Urinary bladder (tissue), 3 donors: ENCODE measurements at regions not wholly inside any gene's neighbourhood (a gene's known extent, or its start where the extent isn't known, plus 50 kb on each side); places are given as distances from the start of the nearest gene placed in this dataset.

Experiments used
- DNase-seq: peaks from one replicate; pipeline ENCODE4 v3.0.0-alpha.2; 2015; ENCODE audit errors: extremely low spot score
- H3K27ac ChIP-seq: one replicate; pipeline ENCODE4 v1.5.1; 2013; ENCODE audit warnings: low read depth, mild to moderate bottlenecking, moderate library complexity
- H3K36me3 ChIP-seq: one replicate; pipeline ENCODE4 v1.6.1; 2013; ENCODE audit warnings: mild to moderate bottlenecking, moderate library complexity; ENCODE audit not compliant: insufficient read depth
- H3K4me1 ChIP-seq: one replicate; pipeline ENCODE4 v1.6.1; 2013; ENCODE audit warnings: mild to moderate bottlenecking, moderate library complexity; ENCODE audit not compliant: insufficient read depth
- H3K4me3 ChIP-seq: one replicate; pipeline ENCODE4 v1.5.1; 2013; ENCODE audit warnings: low read depth, low read length
- WGBS: extraction: QIAGEN DNeasy Blood & Tissue Kit; methylation state at CpG from one replicate; pipeline ENCODE4 v1.1.7; 2013; 5-methylcytosine and 5-hydroxymethylcytosine counted together
- donor health status: healthy with polysubstance abuse.
- donor health status: healthy.

DNA sequence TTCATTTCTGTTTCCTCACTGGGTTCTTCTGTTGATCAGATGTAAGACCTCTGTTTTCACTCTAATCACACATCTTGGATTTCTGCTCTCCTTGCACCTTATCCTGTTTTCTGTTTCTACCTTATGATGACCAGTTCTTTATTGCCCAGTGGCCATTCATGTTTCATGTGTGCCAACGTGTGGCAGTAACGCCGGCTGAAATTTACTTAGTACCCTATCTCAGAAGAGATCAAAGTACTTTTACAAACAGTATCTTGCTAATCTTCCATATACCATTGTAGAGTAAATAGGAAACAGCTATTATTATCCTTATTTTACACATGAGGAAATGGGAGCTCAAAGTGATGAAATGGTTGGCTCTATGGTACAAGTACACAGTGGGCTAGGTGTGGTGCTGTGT is 74.0 kb downstream of the GATA3 start:
- no peak overlapping the region for H3K4me3 ChIP-seq
- H3K4me1 ChIP-seq = no peaks in the 10 kb centered on the region
- WGBS = 56% methylated on average over 3 of the region's 3 CpGs
- no peaks in the 10 kb centered on the region for H3K36me3 ChIP-seq
- H3K27ac ChIP-seq = no peak overlapping the region
- no peak for DNase-seq

DNA sequence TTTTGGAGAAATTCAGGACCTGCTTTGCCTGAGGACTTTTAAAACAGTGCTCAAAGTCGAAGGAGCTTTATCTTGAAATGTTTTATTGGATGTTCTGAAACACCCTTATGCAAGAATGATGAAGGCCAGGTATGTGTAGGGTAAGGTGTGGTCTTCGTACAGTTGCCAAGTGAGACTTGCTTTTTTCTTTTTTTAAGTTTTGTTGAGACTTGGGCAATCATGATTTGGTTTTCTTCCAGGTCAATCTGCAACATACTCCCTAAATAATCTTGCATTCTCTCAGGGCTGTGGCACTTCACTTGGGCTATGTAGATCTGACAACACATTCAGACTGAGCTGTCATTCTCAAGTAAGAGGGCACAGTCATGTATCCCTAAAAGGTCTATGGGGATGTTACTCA is 75.0 kb downstream of the GATA3 start:
- H3K27ac ChIP-seq = no peak overlapping the region
- H3K36me3 ChIP-seq = no peaks in the 10 kb centered on the region
- WGBS = 66% methylated on average over 2 of the region's 2 CpGs
- H3K4me1 ChIP-seq = no peaks in the 10 kb centered on the region
- no peak for DNase-seq
- H3K4me3 ChIP-seq = no peak overlapping the region

DNA sequence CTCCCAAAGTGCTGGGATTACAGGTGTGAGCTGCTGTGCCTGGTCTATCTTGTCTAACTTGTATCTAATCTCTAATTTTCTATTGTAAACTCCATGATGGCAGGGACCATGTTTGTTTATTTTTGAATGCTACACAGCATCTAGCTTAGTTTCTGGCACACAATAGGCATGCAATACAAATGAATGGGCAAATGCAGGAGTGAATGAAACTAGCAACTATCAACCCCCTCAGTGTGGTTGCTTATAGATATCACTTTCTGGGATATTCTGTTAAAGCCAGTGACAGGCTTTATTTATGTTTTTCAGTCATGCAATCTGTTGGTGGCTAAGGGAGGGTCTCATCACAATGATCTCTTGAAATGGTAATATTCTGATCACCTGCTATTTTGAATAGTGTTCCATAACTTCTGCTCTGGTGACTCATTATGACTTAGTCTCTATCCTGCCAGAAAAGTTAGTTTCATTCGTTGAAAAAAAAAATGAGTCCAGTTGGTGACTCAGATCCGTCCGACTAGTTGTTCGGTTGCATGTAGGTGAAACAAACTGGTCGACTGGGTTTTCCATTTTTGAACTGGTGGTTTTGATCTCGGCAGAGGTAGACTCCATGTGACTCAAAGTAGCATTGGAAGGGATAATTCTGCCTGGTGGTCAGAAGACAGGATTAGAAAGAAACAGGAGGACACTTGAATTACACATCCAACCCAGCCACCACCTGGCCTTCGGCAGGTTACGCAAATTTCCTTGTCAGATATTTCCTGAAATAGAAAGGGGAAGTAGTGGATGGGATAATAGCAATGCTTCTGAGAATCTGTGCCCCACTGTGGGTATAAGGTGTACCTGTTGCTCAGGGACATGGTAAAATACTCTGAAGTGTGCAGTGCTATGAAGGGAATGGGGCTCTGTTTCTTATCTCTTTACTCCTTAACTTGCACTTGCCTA is 76.8 kb downstream of the GATA3 start:
- no peaks in the 10 kb centered on the region for H3K36me3 ChIP-seq
- 83% methylated on average over 8 of the region's 8 CpGs for WGBS
- no peak overlapping the region for H3K27ac ChIP-seq
- DNase-seq = no peak
- H3K4me3 ChIP-seq = no peak overlapping the region
- no peaks in the 10 kb centered on the region for H3K4me1 ChIP-seq

DNA sequence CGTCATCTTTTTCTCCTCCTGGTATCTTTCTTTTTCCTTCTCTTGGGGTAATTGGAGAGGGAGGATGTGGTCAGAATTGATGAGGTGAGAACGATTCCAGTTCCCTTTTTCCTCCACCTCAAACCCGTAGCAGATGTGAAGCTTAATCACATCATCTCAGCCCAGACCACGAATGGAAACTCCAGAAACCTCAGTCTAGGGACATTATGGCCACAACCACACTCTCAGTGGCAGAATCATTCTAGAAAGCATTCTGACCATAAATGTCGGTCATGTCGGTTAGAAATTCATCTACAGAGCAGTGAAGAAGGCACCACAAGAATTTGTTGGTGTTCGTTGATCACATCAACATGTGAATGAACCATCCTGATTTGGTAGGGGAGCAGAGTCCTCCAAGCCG is 78.7 kb downstream of the GATA3 start:
- no peak for DNase-seq
- no peak overlapping the region for H3K4me3 ChIP-seq
- H3K4me1 ChIP-seq = no peaks in the 10 kb centered on the region
- no peak overlapping the region for H3K27ac ChIP-seq
- WGBS = 59% methylated on average over 8 of the region's 8 CpGs
- H3K36me3 ChIP-seq = no peaks in the 10 kb centered on the region

DNA sequence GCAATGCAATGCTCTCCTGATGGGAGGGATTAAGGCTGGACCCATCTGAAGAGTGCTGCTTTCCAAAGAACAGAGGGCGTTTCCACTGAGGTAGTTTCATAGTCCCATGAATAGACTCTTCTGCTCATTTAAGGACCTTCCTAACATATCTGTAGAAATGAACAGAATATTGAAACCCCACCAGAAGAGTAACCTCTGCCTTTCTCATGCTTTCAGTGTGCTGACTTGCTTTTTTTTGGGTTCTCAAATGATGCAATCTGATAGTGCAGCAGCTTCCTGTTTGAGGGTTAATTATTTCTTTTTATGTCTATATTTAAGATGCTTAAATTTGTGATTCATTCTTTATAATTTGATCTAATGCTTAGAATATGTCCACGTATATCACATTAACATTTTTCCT is 82.2 kb downstream of the GATA3 start:
- WGBS = 76% methylated on average over 2 of the region's 2 CpGs
- H3K4me3 ChIP-seq = no peak overlapping the region
- H3K27ac ChIP-seq = no peak overlapping the region
- no peaks in the 10 kb centered on the region for H3K36me3 ChIP-seq
- H3K4me1 ChIP-seq = no peaks in the 10 kb centered on the region
- DNase-seq = no peak

DNA sequence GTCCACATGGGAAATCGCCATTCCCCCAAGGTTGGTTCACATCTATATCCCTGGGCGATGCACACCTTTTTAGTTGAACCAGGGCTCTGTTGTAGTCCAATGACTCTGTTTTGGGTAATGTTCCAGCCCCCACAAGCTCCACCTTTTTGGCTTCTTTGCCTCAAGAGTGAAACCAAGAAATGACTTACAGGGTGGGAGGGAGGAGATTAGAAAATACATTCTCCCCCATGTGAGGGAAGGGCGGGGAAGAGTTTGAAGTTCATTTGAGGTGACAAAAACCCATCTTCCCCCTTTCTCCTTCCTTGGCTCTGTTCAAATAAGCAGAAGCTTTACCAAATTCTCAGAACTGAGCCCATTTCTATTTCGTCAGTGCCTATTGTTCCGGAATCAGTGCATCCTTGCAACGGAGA is 82.8 kb downstream of the GATA3 start:
- Histone ChIP-seq H3K36me3 (no peaks in the 10 kb centered on the region), H3K4me3 (no peak overlapping the region), H3K27ac (no peak overlapping the region), H3K4me1 (no peaks in the 10 kb centered on the region)
- no peak for DNase-seq
- WGBS = 86% methylated on average over 6 of the region's 6 CpGs

DNA sequence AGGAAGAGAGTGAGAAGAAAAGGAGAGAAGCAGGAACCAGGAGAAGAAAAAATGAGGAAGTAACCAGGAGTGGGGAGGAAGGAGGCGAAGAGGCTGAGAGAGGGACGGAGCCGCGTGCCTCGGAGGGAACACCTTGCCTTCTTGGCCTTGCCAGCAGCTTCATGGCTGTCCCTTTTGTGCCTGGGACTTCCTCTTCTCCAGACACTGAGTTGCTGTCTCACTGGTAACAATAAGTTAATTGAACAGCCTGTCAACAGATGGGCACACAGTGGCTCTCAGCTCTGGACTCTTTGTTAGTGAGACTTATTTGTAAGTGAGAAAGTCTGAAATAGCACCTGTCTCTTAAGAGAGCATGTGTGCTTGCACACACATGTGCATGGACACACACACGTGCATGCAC is 83.2 kb downstream of the GATA3 start:
- no peak for DNase-seq
- Histone ChIP-seq H3K4me3 (no peak overlapping the region), H3K36me3 (no peaks in the 10 kb centered on the region), H3K27ac (no peak overlapping the region), H3K4me1 (no peaks in the 10 kb centered on the region)
- WGBS = 72% methylated on average over 6 of the region's 6 CpGs

DNA sequence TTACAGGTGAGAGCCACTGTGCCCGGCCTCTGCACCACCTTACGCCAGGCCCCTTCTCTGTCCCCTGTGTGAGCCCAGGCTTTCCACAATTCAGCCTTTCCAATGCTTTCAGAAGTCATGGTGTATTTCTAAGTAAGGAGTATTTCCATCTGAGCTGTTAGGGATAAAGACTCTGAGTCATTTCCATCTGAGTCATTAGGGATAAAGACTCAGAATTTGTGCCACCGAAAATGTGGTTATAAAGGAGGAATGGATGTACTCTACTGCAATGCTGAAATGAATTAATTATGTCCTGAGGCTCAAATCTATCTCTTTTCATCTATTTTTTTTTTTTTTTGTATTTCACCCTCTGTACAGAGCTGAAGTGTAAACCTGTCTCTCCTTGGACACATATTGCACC is 84.0 kb downstream of the GATA3 start:
- H3K27ac ChIP-seq = no peak overlapping the region
- DNase-seq = no peak
- H3K4me1 ChIP-seq = no peaks in the 10 kb centered on the region
- no peaks in the 10 kb centered on the region for H3K36me3 ChIP-seq
- no peak overlapping the region for H3K4me3 ChIP-seq
- WGBS = 85% methylated on average over 3 of the region's 3 CpGs

DNA sequence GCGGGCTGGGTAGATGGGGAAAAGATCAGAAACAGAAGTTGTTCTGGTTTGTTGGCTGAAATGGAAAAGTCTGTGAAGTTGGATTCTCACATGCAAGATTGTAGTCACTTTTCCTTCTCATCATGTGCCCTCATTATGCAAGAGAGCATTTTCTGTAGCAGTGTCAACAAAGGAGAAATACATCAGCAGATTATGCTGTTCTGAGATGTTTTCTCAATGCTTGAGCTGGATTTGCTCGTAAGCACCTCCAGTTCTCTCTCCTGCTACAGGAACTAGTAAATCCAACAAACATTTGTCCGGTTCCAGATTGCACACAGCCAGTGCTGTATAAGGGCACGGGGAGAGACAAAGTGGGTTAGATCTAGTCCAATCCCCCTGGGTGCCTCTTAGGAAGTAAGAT is 90.0 kb downstream of the GATA3 start:
- H3K4me3 ChIP-seq = no peak overlapping the region
- 63% methylated on average over 4 of the region's 4 CpGs for whole genome bisulfite sequencing
- H3K27ac ChIP-seq = no peak overlapping the region
- H3K4me1 ChIP-seq = no peaks in the 10 kb centered on the region
- H3K36me3 ChIP-seq = no peaks in the 10 kb centered on the region
- DNase-seq = no peak

DNA sequence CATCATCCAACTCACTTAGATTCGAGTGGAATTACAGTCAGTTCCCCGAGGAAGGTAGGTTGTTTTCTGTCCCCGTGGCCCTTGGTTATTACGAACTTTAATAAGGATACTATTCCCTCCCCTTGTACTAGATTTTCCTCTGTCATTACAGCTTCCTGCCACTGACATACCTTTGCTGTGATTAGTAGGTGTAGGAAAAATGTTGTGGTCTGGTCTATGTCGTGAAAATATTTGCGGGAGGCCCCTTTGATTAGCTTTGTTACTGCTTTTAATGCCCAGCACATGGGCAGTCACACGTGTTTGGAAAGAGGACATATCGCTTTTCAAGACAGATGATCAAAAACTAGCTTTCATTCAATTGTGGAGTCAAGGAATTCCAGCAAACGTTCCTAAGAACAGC is 92.2 kb downstream of the GATA3 start:
- Histone ChIP-seq H3K36me3 (no peaks in the 10 kb centered on the region), H3K4me1 (no peaks in the 10 kb centered on the region), H3K27ac (no peak overlapping the region), H3K4me3 (no peak overlapping the region)
- no peak for DNase-seq
- 50% methylated on average over 9 of the region's 9 CpGs for WGBS

DNA sequence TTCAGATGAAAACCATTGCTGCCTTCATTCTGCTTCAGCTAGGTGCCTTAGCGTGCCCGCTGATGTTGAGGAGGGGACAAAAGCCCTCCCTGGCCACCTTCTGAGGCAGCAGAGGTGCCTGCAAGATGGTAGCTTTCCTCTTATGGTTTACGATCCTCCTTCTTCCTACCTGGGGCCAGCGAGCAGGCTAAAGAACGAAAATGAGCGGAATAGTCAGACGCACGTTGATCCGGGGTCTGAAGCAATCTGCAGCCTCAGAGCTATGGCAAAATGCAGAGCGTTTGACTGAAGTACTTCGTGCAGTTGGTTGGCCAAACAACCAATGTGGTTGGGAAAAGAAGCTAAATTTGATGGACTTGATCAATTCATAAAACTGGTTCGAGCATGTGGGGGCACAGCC is 95.5 kb downstream of the GATA3 start:
- Histone ChIP-seq H3K4me1 (no peaks in the 10 kb centered on the region), H3K4me3 (no peak overlapping the region), H3K36me3 (no peaks in the 10 kb centered on the region), H3K27ac (no peak overlapping the region)
- WGBS = 83% methylated on average over 12 of the region's 12 CpGs
- no peak for DNase-seq

DNA sequence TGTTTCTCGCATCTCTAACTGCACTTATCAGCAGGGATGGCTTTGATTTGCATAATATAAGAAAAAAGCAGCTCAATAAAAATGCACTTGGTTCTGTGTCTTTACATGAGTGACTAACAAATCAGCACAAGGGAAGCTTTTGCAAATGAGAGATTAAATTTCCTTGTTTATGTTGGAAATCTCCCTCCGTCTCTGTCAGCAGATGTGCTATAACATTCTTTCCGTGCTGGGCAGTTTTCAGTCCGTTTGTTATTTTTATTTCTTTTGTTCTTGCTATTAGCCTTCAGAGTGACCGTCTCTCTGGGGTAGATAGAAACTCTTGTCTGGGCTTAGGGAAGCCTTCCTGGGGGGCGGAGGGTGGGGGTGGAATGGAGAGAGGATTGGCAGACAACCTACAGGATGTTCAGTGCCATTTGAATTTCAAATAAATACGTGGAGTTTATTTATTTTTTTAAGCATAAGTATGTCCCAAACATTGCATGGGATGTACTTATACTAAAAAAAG is 96.0 kb downstream of the GATA3 start:
- Histone ChIP-seq H3K4me1 (no peaks in the 10 kb centered on the region), H3K36me3 (no peaks in the 10 kb centered on the region), H3K4me3 (no peak overlapping the region), H3K27ac (no peak overlapping the region)
- DNase-seq = no peak
- 38% methylated on average over 7 of the region's 7 CpGs for WGBS

DNA sequence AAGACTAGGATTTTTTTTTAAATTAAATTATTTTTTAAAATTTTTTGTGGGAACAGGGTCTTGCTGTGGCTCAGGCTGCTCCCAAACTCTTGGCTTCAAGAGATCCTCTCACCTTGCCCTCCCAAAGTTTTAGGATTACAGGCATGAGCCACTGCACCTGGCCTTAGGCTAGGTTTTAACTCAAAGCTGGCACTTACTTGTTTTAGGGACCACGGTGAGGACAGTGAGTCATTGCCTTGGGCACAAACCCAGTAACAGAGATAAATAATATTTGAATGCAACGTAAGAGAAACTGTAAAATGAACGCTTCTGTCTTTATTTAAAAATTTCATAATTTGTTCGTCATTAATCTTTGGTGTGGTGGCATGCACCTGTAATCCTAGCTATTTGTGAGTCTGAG is 96.6 kb downstream of the GATA3 start:
- H3K36me3 ChIP-seq = no peaks in the 10 kb centered on the region
- H3K4me3 ChIP-seq = no peak overlapping the region
- no peak for DNase-seq
- no peak overlapping the region for H3K27ac ChIP-seq
- no peaks in the 10 kb centered on the region for H3K4me1 ChIP-seq
- WGBS = 73% methylated on average over 4 of the region's 4 CpGs

DNA sequence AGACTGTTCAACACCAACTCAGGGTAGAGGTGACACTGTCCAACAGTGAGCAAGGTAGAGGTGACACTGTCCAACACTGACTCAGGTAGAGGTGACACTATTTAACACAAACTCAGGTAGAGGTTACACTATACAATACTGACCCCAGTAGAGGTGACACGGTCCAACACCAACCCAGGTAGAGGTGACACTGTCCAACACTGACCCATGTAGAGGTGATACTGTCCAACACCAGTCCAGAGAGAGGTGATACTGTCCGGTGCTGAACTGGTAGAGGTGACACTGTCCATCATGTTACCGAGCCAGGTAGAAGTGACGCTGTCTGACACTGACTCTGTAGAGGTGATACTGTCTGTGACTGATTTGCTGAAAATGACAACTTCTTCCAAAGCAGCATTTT is 102.4 kb downstream of the GATA3 start:
- H3K27ac ChIP-seq = no peak overlapping the region
- H3K4me1 ChIP-seq = no peaks in the 10 kb centered on the region
- no peak for DNase-seq
- 95% methylated on average over 4 of the region's 4 CpGs for WGBS
- H3K4me3 ChIP-seq = no peak overlapping the region
- no peaks in the 10 kb centered on the region for H3K36me3 ChIP-seq
